KMS-11 (cell line): ENCODE measurements at regions not wholly inside any gene's neighbourhood (a gene's known extent, or its start where the extent isn't known, plus 50 kb on each side); places are given as distances from the start of the nearest gene placed in this dataset.

Experiments used
- H2AFZ ChIP-seq: fragments of 200-600 bp; sonication (generic); 2 replicates; pipeline ENCODE4 v1.6.1; 2016; ENCODE audit warnings: antibody characterized with exemption, mixed run types, low read depth
- H3K27ac ChIP-seq: fragments of 200-600 bp; sonication (generic); 2 replicates; pipeline ENCODE4 v1.6.1; 2016; ENCODE audit warnings: mild to moderate bottlenecking, mixed run types
- H3K27me3 ChIP-seq: fragments of 200-600 bp; sonication (generic); 2 replicates; pipeline ENCODE4 v1.6.1; 2017; ENCODE audit warnings: mild to moderate bottlenecking, low read depth, mixed run types, moderate library complexity; ENCODE audit not compliant: insufficient read depth
- H3K36me3 ChIP-seq: fragments of 200-600 bp; sonication (generic); 2 replicates; pipeline ENCODE4 v1.6.1; 2017; ENCODE audit warnings: mild to moderate bottlenecking, mixed run types; ENCODE audit not compliant: insufficient read depth
- H3K4me1 ChIP-seq: fragments of 200-600 bp; sonication (generic); 2 replicates; pipeline ENCODE4 v1.6.1; 2016; ENCODE audit warnings: mild to moderate bottlenecking, low read depth, mixed run types; ENCODE audit not compliant: poor library complexity, severe bottlenecking
- H3K4me2 ChIP-seq: fragments of 200-600 bp; sonication (generic); 2 replicates; pipeline ENCODE4 v1.7.0; 2016; ENCODE audit warnings: mild to moderate bottlenecking, mixed run types
- H3K4me3 ChIP-seq: fragments of 200-600 bp; sonication (generic); IDR thresholded peaks from 2 replicates; pipeline ENCODE4 v1.6.1; 2017; ENCODE audit warnings: low read depth, low read length, mixed read lengths; ENCODE audit not compliant: insufficient read depth
- H3K79me2 ChIP-seq: fragments of 200-600 bp; sonication (generic); 2 replicates; pipeline ENCODE4 v1.6.1; 2016; ENCODE audit warnings: low read depth, mixed run types; ENCODE audit not compliant: insufficient read depth
- H3K9ac ChIP-seq: fragments of 200-600 bp; sonication (generic); 2 replicates; pipeline ENCODE4 v1.6.1; 2016; ENCODE audit warnings: mild to moderate bottlenecking, mixed run types
- H4K20me1 ChIP-seq: fragments of 200-600 bp; sonication (generic); 2 replicates; pipeline ENCODE4 v1.6.1; 2016; ENCODE audit warnings: mild to moderate bottlenecking, mixed run types; ENCODE audit not compliant: insufficient read depth
- TF ChIP-seq, protein P1 (sequence below): fragments of 200-600 bp; sonication (generic); conservative IDR thresholded peaks from 2 replicates; pipeline ENCODE4 v1.6.1; 2017; ENCODE audit warnings: low read depth, mild to moderate bottlenecking, antibody characterized with exemption, low read length, moderate library complexity, mixed read lengths

DNA sequence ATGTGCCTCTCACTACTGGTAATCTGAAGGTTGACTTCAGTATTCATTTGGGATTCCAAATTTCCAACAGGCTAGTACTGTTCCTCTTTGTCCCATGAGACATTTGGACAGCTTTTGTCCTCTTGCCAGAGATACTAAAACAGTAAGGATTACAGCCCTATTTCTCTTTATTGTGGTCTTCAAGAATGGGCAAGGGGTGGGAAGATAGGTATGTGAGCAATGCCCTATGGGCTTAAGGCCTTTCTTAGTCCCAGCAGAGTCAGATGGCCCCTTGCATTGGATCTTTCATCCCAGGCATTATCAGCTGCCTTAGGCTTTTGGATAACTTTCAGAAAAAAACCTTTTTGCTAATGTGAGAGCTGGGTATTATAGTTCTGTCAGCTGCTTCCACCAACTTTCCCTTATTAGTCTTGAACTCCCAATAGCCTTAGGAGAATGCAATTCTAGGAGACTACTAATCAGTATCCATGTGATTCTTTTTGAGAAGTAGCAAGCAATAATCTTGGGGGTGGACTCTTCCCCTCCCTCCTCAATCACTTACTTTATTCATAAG lies 361.1 kb upstream of the NUDT12 start:
- H3K27me3 ChIP-seq = no peaks in the 10 kb centered on the region
- no peak overlapping the region for H3K4me3 ChIP-seq
- H2AFZ ChIP-seq = no peak overlapping the region
- H3K4me1 ChIP-seq = peaks cover 9% of the 10 kb centered on the region
- no peak overlapping the region for H3K4me2 ChIP-seq
- H3K79me2 ChIP-seq = no peaks in the 10 kb centered on the region
- no peak overlapping the region for H3K9ac ChIP-seq
- TF ChIP-seq, protein P1, sequence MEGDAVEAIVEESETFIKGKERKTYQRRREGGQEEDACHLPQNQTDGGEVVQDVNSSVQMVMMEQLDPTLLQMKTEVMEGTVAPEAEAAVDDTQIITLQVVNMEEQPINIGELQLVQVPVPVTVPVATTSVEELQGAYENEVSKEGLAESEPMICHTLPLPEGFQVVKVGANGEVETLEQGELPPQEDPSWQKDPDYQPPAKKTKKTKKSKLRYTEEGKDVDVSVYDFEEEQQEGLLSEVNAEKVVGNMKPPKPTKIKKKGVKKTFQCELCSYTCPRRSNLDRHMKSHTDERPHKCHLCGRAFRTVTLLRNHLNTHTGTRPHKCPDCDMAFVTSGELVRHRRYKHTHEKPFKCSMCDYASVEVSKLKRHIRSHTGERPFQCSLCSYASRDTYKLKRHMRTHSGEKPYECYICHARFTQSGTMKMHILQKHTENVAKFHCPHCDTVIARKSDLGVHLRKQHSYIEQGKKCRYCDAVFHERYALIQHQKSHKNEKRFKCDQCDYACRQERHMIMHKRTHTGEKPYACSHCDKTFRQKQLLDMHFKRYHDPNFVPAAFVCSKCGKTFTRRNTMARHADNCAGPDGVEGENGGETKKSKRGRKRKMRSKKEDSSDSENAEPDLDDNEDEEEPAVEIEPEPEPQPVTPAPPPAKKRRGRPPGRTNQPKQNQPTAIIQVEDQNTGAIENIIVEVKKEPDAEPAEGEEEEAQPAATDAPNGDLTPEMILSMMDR = no peak
- H4K20me1 ChIP-seq = no peaks in the 10 kb centered on the region
- no peaks in the 10 kb centered on the region for H3K36me3 ChIP-seq
- no peak overlapping the region for H3K27ac ChIP-seq

DNA sequence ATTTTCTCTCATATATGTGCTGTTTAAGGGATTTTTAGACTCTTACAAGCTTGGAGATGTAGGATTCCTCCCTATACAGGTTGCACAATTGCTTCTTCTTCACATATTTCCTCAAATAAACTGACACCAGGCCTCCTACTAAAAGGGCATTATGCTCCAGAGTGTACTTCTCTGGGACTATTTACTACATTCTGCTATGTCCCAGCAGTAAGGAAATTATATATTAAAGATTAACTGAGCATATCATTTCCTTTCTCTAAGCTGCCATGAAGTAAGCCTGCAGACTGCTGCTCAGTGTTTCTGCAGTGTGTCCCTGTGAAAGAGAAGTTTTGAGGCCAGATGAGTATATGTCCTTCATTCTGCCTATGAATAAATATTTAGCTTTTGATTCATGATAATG lies 356.9 kb upstream of the NUDT12 start:
- Histone ChIP-seq H3K79me2 (no peaks in the 10 kb centered on the region), H3K4me2 (0 out of 2 replicates have a peak overlapping the region, but pooled peaks have one; percentile 66), H3K9ac (no peak overlapping the region), H4K20me1 (no peaks in the 10 kb centered on the region), H3K27me3 (no peaks in the 10 kb centered on the region), H3K4me1 (peaks cover 18% of the 10 kb centered on the region), H3K36me3 (no peaks in the 10 kb centered on the region), H3K27ac (no peak overlapping the region), H2AFZ (no peak overlapping the region), H3K4me3 (no peak overlapping the region)
- TF ChIP-seq, protein P1 = no peak

DNA sequence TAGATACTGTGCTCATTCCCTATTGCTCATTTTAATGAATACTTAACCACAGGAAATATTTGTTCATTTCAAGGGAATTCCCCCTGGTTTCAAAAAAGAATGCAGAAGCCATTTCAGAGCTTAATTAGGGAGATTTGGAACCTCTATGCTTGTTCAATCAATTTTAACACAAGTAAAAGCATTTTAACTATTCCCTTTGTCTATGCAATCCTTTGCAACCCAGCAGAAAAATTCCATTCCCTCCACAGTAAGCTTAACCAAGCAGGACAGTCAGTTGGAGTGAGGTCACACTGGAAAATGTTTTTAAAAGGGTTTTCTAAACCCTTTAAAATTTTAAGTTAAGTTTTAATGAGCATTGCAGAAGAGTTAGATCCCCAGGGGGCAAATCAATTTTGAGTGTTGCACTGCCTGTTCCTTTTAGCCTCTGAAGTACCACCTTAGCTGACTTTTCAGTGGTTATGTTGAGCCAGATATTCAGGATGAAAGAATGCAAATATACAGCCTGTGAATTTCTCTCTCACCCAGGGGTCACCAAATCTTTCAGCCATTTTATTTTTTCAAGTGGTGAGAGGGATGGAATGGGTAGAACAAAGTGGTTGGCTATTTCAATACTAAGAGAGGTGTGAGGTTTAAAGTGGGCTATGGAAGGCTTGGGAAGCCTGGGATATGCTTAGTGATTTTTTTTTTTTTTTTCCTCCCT lies 356.2 kb upstream of the NUDT12 start:
- Histone ChIP-seq H3K27me3 (no peaks in the 10 kb centered on the region), H3K27ac (no peak overlapping the region)

DNA sequence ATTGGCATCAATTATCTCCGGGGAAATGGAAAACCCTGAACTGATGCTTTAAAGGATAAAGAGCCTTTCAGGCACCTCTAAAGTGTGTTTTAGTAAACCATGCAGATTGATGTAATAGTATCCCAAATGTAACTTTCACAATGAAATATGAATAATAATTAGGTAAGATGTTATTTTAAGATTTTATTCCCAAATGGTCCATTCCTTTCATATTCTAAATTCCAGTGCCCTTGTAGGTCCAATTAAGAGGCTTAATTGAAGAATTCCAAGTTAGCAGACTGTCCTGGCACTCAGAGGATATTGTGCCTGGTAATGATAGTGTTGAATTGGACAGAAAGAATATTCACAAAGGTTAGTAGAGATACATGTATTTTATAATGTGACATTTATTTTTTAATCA lies 352.5 kb upstream of the NUDT12 start:
- TF ChIP-seq, protein P1 = no peak
- Histone ChIP-seq H3K36me3 (no peaks in the 10 kb centered on the region), H2AFZ (no peak overlapping the region), H3K27ac (no peak overlapping the region), H3K27me3 (no peaks in the 10 kb centered on the region), H4K20me1 (no peaks in the 10 kb centered on the region), H3K4me3 (no peak overlapping the region), H3K9ac (no peak overlapping the region), H3K79me2 (no peaks in the 10 kb centered on the region), H3K4me2 (no peak overlapping the region), H3K4me1 (peaks cover 27% of the 10 kb centered on the region)

More for the DNA sequence above, 356.2 kb upstream of the NUDT12 start:
- H3K4me1 ChIP-seq = peaks cover 18% of the 10 kb centered on the region
- H3K36me3 ChIP-seq = no peaks in the 10 kb centered on the region
- H3K4me3 ChIP-seq = no peak overlapping the region
- TF ChIP-seq, protein P1 = no peak
- no peaks in the 10 kb centered on the region for H4K20me1 ChIP-seq
- H3K9ac ChIP-seq = no peak overlapping the region
- H2AFZ ChIP-seq = peak overlapping the region; percentile 22; the same call in 1 of the 2 replicates
- H3K79me2 ChIP-seq = no peaks in the 10 kb centered on the region
- H3K4me2 ChIP-seq = peak overlapping the region; percentile 66
